EL (cell line): ENCODE measurements at regions not wholly inside any gene's neighbourhood (a gene's known extent, or its start where the extent isn't known, plus 50 kb on each side); places are given as distances from the start of the nearest gene placed in this dataset.
"Not testable (repeated sequence)": the region's sequence is repeated elsewhere in the genome, so short reads cannot be mapped to it uniquely, and the experiment has no call there.

Experiments
- DNase-seq: peaks from one replicate; pipeline ENCODE4 v3.0.0-alpha.2; 2016

DNA sequence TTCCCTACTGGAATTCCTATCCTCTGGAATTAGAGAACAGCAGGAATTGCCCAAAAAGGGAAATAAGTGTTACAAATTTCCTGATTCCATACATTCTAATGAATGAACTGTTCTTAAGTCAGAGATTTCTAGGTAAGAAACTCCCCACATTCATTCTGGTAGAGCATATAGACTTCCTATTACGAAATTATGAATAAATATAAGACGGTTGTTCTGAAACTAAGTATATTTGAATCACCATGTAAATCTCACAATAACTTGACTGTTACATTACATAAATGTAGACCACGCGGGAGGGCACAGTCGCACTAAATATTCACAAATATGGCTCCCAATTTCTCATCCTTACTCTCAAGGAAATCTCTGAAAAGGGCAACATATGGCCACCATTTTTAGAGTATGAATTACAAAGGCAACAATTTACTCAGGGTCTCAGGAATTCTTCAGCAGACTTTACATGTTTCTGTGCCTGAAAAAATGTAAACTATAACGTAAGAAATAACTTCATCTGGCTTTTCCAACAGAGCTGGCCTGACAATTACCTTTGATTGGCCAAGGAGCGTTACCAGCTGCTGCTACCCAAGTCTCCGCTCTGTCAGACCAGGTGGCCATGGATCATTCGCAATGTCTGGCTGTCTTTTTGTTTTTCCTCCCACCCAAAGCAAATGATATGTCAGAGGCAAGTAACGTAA is 115.8 kb downstream of the MPP7 start:
- DNase-seq, result no peak

DNA sequence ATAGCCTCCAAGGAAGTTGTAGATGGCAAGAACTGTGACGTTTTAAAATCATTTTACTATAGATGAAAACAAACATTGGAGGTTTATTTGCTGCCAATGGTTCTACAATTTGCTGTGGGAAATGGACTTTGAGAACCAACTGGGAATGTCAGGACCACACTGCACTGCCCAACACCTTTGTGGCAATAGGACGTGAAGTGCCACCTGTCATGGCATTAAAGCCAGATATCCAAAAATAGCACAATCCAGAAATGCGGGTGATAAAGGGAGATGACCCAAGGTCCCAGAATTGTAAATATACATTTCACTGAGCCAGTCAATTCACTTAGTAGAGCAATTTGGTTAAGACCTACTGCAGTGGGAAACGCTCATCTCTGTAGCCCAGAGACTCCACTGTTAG is 116.4 kb downstream of the MPP7 start:
- DNase-seq, result no peak

DNA sequence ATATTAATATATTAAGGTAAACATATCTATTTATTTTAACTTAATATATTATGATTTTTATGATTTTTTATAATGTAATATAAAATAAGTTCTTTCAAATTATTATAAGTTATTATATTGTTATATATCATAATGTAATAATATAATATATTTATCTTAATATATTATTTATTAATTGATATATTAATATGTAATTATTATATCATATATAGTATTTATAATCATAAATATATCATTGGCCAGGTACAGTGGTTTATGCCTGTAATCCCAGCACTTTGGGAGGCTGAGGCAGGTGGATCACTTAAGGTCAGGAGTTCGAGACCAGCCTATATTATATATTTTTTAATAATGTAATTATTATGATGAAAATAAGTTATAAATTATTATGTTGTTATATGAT is 118.1 kb downstream of the MPP7 start:
- no peak for DNase-seq

DNA sequence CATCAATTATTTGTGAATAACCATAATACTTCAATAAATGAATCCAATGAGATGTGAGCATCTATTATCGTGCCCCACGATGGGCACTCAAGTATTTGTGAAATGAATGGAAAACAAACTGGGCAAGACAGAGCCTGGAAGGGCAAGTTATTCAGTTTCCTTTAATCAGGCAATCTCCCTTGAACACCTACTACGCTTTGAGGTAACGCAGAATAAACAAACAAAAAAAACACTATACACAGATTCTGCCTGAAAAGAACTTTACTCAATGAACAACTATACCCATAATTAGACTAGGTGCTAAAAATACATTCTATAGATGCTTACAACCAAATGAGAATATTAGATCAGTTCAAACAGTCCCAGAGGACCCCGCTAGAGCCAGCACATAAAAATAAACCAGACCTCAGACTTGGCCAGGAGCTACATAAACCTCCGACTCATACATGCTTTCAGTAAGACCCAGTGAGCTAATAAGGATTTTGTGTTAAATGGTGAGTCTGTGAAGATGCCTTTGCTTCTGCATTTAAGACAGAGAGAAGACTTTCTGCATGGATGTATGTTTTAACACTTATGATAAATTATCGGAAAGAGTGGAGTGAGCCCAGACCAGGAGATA is 121.3 kb downstream of the MPP7 start:
- DNase-seq, result peak; percentile 50

DNA sequence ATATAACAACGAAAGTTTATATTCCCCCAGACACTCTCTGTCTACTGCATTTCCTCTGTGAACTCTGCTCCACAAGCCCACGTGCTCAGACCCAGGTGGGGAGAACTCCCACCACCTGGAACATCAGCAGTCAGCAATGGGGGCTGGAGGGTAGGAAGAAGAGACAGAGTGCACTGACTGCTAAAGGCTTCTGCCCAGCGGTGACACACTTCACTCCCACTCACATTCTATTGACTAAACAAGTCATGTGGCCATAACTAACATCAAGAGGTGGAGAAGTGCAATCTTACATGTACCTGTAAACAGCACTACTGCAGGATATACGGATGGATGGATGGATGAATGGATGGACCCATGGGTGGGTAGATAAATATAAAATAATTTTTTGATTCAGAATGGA is 122.2 kb downstream of the MPP7 start:
- peak; percentile 10 for DNase-seq

DNA sequence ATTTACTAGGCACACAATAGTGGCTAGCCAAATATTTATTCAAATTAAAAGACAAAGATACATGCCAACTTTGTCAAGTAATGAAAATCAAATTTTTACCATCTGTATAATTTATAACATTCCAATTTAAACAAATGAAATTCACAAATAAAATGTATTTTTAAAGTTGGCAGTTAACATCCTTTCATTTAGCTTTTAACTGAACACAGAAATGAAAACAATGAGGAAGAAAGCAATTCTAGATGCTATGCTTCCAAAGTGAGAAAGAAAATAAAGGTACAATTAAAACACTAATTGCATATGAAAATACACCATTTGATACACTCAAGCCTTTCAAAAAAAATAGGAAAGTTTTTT is 123.1 kb downstream of the MPP7 start:
- DNase-seq, result no peak

DNA sequence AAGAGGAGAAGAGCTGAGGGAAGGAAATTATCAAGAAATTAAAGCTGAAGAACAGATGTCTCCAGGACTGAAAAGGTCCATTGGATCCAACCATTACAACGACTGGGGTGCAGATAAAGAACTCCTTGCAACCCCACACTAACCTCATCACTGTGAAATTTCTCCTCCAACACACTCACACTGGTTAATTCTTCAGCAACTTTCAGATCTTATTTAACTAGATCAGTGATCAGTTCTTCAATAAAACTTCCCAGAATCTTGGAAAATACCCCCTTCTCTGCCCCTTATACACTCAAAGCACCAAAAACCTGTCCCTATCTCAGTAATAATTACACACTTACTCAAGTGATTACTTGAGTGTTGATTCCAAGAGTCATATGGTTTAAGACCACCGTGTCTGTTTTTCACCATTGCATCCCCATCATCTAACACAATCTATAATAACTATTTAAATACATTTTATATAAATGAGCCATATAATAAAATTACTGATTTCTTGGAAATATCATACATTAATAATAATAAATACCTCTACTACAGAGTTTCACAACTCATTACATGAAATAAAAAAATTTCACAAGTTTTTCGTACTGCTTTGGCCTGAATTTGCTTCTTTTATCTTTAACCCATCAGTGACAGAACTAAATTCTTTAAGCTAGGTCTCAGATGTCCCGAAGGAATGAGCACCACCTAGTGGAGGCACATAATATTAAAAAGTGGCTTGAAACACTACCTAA is 123.7 kb downstream of the MPP7 start:
- DNase-seq, result peak; percentile 79

DNA sequence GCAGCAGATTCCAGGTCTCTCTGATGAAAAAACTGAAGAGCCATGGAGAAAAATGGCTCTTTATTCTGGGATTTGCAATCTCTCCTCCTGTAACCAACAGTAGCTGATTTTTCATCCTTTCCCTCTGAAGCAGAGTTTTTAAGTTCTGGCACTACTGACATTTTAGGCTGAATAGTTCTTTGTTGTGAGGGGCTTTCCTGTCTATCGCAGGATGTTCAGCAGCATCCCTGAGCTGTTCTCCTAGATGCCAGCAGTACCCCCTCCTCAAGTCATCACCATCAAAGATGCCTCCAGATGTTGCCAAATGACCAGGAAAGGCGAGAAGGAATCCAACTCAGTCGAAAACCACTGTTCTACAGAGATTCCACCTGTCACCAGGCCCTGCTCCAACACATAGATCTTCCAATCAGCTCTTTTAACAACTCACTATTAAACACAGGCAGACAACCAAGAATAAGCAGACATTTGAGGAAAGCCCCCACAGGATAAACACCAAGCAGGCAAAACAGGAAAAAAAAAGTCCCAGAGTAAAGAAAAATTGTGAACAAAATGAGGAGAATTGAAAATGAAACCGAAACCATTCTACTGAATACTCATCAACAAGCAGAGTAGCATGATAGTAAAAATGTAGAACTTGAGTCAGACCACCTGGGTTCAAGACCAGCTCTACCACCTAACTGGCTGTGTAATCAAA is 124.8 kb downstream of the MPP7 start:
- DNase-seq, result peak; percentile 38

DNA sequence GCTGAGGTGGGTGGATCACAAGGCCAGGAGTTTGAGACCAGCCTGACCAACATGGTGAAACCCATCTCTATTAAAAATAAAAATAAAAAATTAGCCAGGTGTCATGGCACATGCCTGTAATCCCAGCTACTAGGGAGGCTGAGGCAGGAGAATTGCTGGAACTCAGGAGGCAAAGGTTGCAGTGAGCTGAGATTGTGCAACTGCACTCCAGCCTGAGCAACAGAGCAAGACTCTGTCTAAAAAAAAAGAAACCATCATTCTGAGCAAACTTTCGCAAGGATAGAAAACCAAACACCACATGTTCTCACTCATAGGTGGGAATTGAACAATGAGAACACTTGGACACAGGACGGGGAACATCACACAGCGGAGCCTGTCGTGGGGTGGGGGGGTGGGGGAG is 126.4 kb downstream of the MPP7 start:
- DNase-seq, result not testable (repeated sequence)

DNA sequence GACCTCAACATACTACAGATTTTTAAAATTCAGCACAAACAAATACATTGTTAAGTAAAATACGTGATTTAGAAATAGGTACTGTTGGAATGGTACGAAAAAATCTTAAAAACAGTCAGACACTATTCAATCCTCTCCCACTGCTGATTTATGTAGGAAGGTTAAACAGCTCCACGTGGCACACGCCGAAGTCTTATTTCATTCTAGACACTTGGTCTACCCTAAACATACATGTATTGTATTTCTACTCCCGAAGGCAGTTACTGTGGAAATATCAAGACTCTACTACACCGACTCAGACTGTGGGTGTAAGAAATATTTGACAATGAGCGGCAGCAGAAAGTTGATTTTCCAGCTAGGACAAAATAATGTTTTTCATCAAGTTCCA is 130.6 kb downstream of the MPP7 start:
- DNase-seq, result no peak

DNA sequence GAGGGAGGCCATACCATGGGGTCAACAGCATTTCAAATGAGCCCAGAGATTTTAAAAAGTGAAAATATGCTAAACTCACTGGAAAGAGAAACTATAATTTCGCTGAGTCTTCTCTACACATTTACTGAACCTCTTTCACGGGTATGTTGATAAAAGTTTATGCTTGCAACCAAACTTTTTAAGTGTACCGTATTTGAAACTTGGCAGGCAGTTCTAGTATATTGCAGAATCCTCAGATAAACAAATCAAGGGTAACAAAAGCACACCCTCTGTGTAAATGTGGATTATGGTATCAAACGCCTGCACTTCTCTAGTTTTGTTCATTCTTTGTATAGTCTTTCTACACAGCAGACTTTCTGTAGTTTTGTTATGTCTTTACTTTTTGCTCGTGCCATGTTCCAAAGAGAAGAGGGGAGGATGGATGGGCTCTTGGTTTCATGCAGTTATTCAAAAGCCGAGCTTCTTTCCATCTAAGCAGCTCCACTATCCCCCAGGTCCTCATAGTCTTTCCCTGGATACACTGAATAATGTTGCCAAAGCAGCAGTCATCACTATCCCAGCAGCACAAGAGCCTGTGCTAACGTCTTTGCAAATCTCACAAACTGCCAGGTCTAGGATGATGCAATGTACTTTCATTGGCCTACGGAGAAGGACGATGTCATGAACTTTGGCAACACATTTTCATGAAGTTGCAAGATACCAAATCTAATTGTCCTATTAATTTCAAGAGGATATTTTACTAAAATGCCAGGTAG is 131.2 kb downstream of the MPP7 start:
- no peak for DNase-seq

DNA sequence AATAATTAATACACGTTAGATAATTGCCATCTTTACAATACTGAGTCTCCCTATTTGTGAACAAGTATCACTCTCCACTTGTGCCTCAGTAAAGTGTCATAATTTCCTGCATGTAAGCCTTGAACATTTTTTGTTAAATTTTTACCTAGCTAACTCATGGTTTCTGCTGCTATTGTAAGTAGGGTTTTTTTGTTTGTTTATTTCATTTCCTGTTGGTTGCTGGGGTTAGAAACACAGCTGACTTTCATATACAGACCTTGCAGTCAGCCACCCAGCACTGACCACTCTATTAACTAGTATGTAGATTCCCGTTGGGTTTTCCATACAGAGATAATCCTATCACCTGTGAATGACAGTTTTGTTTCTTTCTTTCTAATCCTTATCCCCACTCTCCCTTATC is 133.3 kb downstream of the MPP7 start:
- no peak for DNase-seq

DNA sequence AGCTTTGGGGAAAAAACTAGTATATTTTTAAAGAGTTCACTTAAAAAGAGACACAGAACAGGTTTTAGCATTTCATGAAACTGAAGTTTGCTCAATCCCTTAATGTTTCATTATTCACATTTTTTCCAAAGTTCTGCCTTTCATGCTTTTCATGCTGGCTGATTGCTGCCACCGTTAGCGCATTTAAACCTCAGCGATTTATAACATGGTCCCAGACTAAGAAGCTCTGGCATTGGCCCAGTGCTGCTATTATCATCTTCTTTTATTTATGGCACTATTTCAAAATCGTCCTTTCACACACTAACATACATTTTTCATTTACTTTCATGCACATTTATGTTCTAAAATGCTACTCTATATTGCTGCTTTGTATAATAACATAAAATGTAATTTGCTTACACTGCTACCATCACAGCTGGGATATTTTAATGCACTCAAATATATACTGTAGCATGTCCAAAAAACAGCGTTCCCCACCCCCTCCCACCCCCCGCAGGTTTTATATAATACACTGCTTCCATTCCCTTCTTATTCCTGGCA is 141.9 kb downstream of the MPP7 start:
- DNase-seq, result no peak

DNA sequence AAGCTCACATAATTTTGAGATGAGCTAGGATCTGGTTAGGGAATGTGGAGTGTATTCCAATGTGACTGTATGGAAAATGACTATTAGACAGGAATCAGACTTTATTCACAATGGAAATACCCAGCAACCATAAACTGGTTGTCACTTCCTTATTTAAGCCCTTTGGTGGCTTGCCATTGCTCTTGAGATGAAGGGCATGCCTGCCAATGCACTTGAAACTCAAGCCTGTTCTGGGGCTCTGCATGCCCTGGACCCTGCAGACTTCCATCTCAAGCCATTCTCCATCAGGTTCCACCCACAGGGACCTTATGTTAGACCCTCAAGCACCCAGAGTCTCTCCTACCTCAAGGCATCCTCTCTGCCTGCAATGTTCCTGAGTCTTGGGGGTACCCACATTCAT is 145.5 kb downstream of the MPP7 start:
- no peak for DNase-seq

DNA sequence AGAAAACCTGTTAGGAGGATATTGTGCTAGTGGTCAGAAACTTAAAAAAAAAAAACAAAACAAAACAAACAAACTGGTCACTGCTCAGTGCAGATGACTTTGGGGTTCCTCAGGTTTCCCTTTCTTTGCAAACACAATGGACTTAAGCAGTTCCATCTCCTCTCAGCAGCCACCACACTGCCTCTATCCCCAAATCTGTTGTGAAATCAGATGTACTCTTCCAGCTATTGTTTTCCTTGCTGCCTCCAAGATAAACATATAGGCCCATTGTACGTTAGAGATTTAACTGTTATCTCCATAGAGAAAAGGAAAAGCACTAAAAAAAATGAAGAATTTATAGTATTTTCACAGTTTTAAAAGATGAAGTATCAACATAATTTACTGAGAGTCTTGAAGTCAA is 147.1 kb downstream of the MPP7 start:
- DNase-seq, result no peak

DNA sequence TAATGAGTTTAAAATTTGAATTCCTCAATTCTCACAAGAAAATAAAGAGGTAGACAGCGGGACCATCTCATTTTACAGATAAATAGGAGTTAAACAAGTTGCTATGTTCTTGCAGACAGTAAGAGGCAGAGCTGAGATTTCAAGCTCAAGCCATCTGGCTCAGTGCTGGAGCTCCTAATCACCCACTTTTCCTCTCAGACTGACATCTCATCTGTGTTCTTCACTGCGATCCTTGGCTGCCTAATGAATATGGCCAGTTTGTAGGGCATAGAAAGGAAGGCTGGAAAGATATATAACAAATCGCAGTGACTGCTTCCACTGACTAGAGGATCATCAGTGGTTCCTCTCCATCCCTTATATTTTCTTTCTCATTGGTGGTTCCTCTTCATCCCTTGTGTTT is 151.2 kb downstream of the MPP7 start:
- no peak for DNase-seq

DNA sequence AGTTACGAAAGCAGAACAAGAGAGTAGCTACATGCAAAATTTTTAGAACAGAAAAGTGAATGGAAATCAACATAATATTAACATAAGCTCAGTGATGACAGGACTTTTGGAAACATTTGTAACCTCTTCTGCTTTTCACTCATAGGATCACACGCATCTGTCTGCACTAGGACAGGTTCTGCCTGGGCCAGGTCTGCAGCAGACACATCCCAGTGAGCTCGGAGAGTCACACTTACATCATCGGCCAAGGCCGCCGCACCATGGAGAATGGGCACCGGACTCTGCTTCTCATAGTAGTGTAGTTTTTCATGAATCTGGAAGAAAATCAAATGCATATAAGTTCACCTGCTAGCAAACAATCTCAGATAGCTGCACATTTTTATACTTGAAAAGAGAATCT is 150.9 kb upstream of the ODAD2 start:
- no peak for DNase-seq

DNA sequence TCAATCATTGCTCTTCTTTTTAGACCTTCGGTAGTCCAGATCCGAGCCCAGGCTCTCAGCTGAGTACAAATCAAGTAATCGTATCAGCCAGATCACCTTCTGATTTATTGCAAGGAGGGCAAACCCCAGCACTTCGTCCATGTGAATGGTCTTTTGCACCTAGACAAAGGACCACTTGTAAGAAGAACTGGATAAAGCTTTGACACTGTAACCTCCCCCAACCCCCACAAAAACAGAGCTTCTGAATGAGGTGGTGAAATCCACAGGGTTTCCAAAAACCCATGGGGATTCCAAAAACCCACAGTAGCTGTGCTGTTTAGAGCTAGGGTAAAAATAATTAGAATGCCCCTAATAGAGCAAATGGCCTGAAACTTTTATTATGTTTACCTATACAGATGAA is 148.8 kb upstream of the ODAD2 start:
- no peak for DNase-seq

DNA sequence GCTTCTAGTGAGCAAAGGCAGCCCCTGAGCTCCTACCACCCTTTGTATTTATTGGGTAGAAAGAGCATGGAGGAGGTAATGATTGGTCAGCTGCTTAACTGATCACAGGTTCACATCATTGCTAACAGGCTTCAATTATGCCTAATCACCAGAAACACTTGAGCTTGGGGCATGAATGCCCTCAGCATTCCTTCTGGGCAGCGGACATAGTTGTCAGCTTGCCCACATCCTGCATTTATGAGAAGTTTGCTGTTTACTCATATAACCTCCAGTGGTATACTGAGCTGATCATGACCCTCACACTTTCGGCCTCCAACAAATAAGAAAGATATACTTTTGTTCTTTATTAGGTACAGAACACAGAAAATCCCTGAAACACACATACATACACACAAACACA is 140.3 kb upstream of the ODAD2 start:
- DNase-seq, result peak; percentile 92

DNA sequence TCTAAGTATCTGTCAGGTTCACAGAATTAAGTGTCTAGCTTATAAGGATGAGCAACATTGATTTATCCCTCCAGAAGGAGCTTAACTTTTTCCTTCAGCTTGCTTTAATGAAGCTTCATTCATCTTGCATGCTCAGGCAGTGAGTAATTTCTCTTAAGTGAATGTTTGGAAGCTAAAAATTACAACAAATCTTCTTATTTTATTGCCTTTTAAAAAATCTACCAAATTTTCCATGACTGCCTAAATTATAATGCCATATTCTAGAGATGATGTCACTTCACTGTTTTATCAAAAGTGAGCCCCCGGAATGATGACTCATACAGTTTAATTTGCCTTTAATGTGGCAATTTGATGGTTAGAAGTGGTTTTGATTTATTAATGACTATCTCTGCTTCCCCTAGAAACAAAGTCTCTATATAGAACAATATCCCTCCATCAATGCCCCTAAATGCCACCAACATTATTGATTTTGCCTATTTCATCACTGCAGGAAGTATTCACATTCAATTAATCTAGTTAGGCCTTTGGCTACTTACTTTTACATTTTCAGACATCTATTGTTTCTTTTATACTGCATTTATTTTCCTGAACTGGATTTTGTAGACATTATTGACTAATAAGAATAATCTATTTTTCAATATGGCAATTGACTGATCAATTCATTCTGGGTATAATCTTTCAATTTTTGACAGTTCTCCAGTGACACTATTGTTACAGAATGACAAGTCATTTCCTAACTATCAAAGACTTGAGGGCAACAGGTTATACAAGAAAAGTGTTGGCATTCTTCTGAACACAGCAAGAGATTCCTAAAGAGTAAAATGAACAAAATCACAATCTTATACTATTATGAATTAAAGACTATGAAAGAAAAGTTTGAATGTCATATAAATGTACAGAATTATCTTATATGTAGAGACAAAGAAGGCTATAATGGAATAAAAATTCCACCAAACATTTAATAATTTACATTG is 139.3 kb upstream of the ODAD2 start:
- DNase-seq, result peak; percentile 92

DNA sequence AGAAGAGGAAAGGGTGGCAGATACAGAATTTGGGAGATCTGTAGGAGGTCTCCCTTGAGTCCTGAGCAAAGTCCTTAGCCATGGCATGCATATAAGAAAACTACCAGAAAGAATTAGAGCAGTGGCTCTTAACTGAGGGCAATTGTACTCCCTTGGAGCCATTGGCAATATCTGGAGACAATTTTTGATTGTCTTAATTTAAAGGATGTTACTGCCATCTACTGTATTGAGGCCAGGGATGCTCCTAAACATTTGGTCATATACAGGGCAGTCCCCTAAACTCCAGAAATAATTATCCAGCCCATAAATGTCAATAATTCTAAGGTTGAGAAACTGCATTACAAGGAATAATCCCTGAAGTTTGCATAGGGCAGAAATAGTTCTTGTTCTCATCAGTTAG is 136.4 kb upstream of the ODAD2 start:
- DNase-seq, result peak; percentile 29

DNA sequence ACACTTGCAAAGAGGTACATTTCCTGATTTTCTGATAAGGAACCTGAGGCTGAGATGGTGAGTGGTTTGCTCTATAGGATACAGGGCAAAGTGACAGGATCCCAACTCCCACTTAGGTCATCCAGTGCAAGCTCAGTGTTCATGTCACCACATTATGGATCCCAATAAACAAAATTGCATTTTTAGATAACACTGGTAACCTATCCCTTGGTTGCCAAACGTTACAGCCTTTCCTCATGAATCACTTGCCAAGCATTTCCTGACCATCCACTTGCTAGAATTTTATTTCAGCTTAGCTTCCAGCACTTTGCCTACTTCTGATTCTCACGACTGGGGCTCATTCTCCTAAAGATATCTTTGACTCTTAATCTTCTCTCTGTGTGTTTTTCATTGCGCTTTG is 131.4 kb upstream of the ODAD2 start:
- peak; percentile 89 for DNase-seq
